Left ventricle myocardium inferior (tissue), 1 donor: ENCODE measurements at regions not wholly inside any gene's neighbourhood (a gene's known extent, or its start where the extent isn't known, plus 50 kb on each side); places are given as distances from the start of the nearest gene placed in this dataset.
"Not testable (repeated sequence)": the region's sequence is repeated elsewhere in the genome, so short reads cannot be mapped to it uniquely, and the experiment has no call there.

Experiments used
- DNase-seq: peaks from one replicate; pipeline ENCODE4 v3.0.0-alpha.2; 2020
- H3K27ac ChIP-seq: fragments of 200-600 bp; replicated peaks from 2 replicates; pipeline ENCODE4 v1.8.0; 2021
- H3K27me3 ChIP-seq: fragments of 200-600 bp; 2 replicates; pipeline ENCODE4 v1.8.0; 2021; ENCODE audit warnings: low read depth
- H3K36me3 ChIP-seq: fragments of 200-600 bp; 2 replicates; pipeline ENCODE4 v1.8.0; 2021
- H3K4me1 ChIP-seq: fragments of 200-600 bp; 2 replicates; pipeline ENCODE4 v1.8.0; 2021
- H3K4me3 ChIP-seq: fragments of 200-600 bp; 2 replicates; pipeline ENCODE4 v1.8.0; 2021; ENCODE audit warnings: mild to moderate bottlenecking, moderate library complexity
- H3K9me3 ChIP-seq: fragments of 200-600 bp; replicated peaks from 2 replicates; pipeline ENCODE4 v1.8.0; 2021
- CTCF ChIP-seq: fragments of 200-600 bp; IDR thresholded peaks from 2 replicates; pipeline ENCODE4 v1.8.0; 2021; ENCODE audit warnings: antibody characterized with exemption, mild to moderate bottlenecking, borderline replicate concordance
- intact Hi-C: fragments of 100-400 bp; cut with micrococcal nuclease; formaldehyde crosslinking; loops from one replicate; pipeline ENCODE4 v1.11.0; 2022
- donor health status: DM: no; HTN: yes; CAD: no; lungs with severe emphysema.

GRCh38 chrX:1906028-1906427, 291.2 kb downstream of the ASMT start:
- no peak for DNase-seq
- H3K9me3 ChIP-seq: peaks cover 17% of the 10 kb centered on the region
- no peaks in the 10 kb centered on the region for H3K4me1 ChIP-seq
- intact Hi-C loops: no loop called here
- H3K27ac ChIP-seq: no peak overlapping the region
- no peaks in the 10 kb centered on the region for H3K36me3 ChIP-seq
- H3K27me3 ChIP-seq: peaks cover 37% of the 10 kb centered on the region
- no peak overlapping the region for H3K4me3 ChIP-seq
- no peak for TF ChIP-seq CTCF

GRCh38 chrX:1908996-1909395, 294.1 kb downstream of the ASMT start:
- not testable (repeated sequence) for DNase-seq

GRCh38 chrX:1909419-1910206, 294.8 kb downstream of the ASMT start:
- H3K36me3 ChIP-seq: no peaks in the 10 kb centered on the region
- peaks cover 17% of the 10 kb centered on the region for H3K27me3 ChIP-seq
- H3K9me3 ChIP-seq: peaks cover 17% of the 10 kb centered on the region
- H3K27ac ChIP-seq: no peak overlapping the region
- TF ChIP-seq CTCF: no peak
- intact Hi-C loops: no loop called here
- H3K4me1 ChIP-seq: no peaks in the 10 kb centered on the region
- no peak overlapping the region for H3K4me3 ChIP-seq
- DNase-seq: no peak

More at GRCh38 chrX:1908996-1909395, 294.1 kb downstream of the ASMT start:
- H3K36me3 ChIP-seq, H3K4me1 ChIP-seq, H3K27ac ChIP-seq, H3K4me3 ChIP-seq, intact Hi-C loops: not testable (repeated sequence)
- peaks cover 17% of the 10 kb centered on the region for H3K27me3 ChIP-seq
- peaks cover 17% of the 10 kb centered on the region for H3K9me3 ChIP-seq

- no peak overlapping the region for H3K27ac ChIP-seq
- H3K4me3 ChIP-seq: no peak overlapping the region
- no peak for TF ChIP-seq CTCF
- DNase-seq: no peak
- peaks cover 17% of the 10 kb centered on the region for H3K9me3 ChIP-seq
- H3K36me3 ChIP-seq: no peaks in the 10 kb centered on the region
- H3K4me1 ChIP-seq: no peaks in the 10 kb centered on the region
- peaks cover 17% of the 10 kb centered on the region for H3K27me3 ChIP-seq
- intact Hi-C loops: no loop called here
Measured at GRCh38 chrX:1910207-1910470, 295.3 kb downstream of the ASMT start.

GRCh38 chrX:1911401-1912128, 296.7 kb downstream of the ASMT start:
- Histone ChIP-seq H3K4me1 (no peaks in the 10 kb centered on the region), H3K9me3 (peaks cover 8% of the 10 kb centered on the region), H3K36me3 (no peaks in the 10 kb centered on the region), H3K27ac (no peak overlapping the region), H3K27me3 (peaks cover 11% of the 10 kb centered on the region), H3K4me3 (no peak overlapping the region)
- intact Hi-C loops: no loop called here
- TF ChIP-seq CTCF: no peak
- no peak for DNase-seq

GRCh38 chrX:1912193-1912592, 297.3 kb downstream of the ASMT start:
- DNase-seq: no peak
- no peak for TF ChIP-seq CTCF
- intact Hi-C loops: no loop called here
- Histone ChIP-seq H3K36me3 (no peaks in the 10 kb centered on the region), H3K4me3 (no peak overlapping the region), H3K27ac (no peak overlapping the region), H3K4me1 (no peaks in the 10 kb centered on the region), H3K9me3 (peaks cover 5% of the 10 kb centered on the region), H3K27me3 (peaks cover 11% of the 10 kb centered on the region)
